GM18858 (cell line): ENCODE measurements at regions not wholly inside any gene's neighbourhood (a gene's known extent, or its start where the extent isn't known, plus 50 kb on each side); places are given as distances from the start of the nearest gene placed in this dataset.
"Not testable (repeated sequence)": the region's sequence is repeated elsewhere in the genome, so short reads cannot be mapped to it uniquely, and the experiment has no call there.

Experiments used
- ATAC-seq: cut with Tn5 transposase; IDR thresholded peaks from one replicate; pipeline ENCODE4 v1.9.1; 2021; ENCODE audit not compliant: unreplicated experiment

- ATAC-seq = no peak
These were observed 201.0 kb upstream of the NABP1 start for GRCh38 chr2:191476901-191477300.

- ATAC-seq = no peak
These were observed 198.9 kb upstream of the NABP1 start for GRCh38 chr2:191478799-191479679.

- peak; percentile 76 for ATAC-seq
These were observed 198.3 kb upstream of the NABP1 start for GRCh38 chr2:191479680-191480023.

- ATAC-seq = no peak
These were observed 196.4 kb upstream of the NABP1 start for GRCh38 chr2:191481305-191482070.

- ATAC-seq = no peak
These were observed 194.8 kb upstream of the NABP1 start for GRCh38 chr2:191483117-191483516.

- ATAC-seq = no peak
These were observed 191.2 kb upstream of the NABP1 start for GRCh38 chr2:191486584-191487320.

- ATAC-seq = no peak
These were observed 189.8 kb upstream of the NABP1 start for GRCh38 chr2:191488135-191488534.

- ATAC-seq = no peak
These were observed 188.8 kb upstream of the NABP1 start for GRCh38 chr2:191489177-191489576.

- no peak for ATAC-seq
These were observed 181.1 kb upstream of the NABP1 start for GRCh38 chr2:191496838-191497237.

- ATAC-seq = no peak
These were observed 180.1 kb upstream of the NABP1 start for GRCh38 chr2:191497822-191498221.

- no peak for ATAC-seq
These were observed 178.9 kb upstream of the NABP1 start for GRCh38 chr2:191499050-191499449.

- no peak for ATAC-seq
These were observed 177.9 kb upstream of the NABP1 start for GRCh38 chr2:191499874-191500565.

- no peak for ATAC-seq
These were observed 177.4 kb upstream of the NABP1 start for GRCh38 chr2:191500566-191500883.

- ATAC-seq = no peak
These were observed 176.9 kb upstream of the NABP1 start for GRCh38 chr2:191500884-191501560.

- ATAC-seq = no peak
These were observed 176.3 kb upstream of the NABP1 start for GRCh38 chr2:191501561-191502168.

GRCh38 chr2:191506515-191506914 is 171.4 kb upstream of the NABP1 start:
- no peak for ATAC-seq

GRCh38 chr2:191507252-191507853 is 170.6 kb upstream of the NABP1 start:
- not testable (repeated sequence) for ATAC-seq

GRCh38 chr2:191508738-191509137 is 169.2 kb upstream of the NABP1 start:
- no peak for ATAC-seq

GRCh38 chr2:191512216-191512835 is 165.6 kb upstream of the NABP1 start:
- no peak for ATAC-seq
